Karpas-422 (cell line): ENCODE measurements at regions not wholly inside any gene's neighbourhood (a gene's known extent, or its start where the extent isn't known, plus 50 kb on each side); places are given as distances from the start of the nearest gene placed in this dataset.

Source experiments
- DNase-seq: peaks from one replicate; pipeline ENCODE4 v3.0.0-alpha.2; 2015
- H2AFZ ChIP-seq: fragments of 200-600 bp; sonication (generic); 2 replicates; pipeline ENCODE4 v1.6.1; 2014; ENCODE audit warnings: antibody characterized with exemption, low read length, mixed read lengths
- H3K27ac ChIP-seq: fragments of 200-600 bp; sonication (generic); 2 replicates; pipeline ENCODE4 v1.5.1; 2014; ENCODE audit warnings: mild to moderate bottlenecking, low read length, moderate library complexity
- H3K27me3 ChIP-seq: fragments of 200-600 bp; sonication (generic); 2 replicates; pipeline ENCODE4 v1.6.1; 2014; ENCODE audit warnings: low read length, mixed read lengths
- H3K36me3 ChIP-seq: fragments of 200-600 bp; sonication (generic); 2 replicates; pipeline ENCODE4 v1.6.1; 2014; ENCODE audit warnings: low read length, mixed read lengths; ENCODE audit not compliant: insufficient read depth
- H3K4me1 ChIP-seq: fragments of 200-600 bp; sonication (generic); 2 replicates; pipeline ENCODE4 v1.6.1; 2014; ENCODE audit warnings: mild to moderate bottlenecking, low read length, mixed read lengths
- H3K4me2 ChIP-seq: fragments of 200-600 bp; sonication (generic); 2 replicates; pipeline ENCODE4 v1.6.1; 2014; ENCODE audit warnings: low read length, low read depth, mild to moderate bottlenecking; ENCODE audit not compliant: poor library complexity, severe bottlenecking
- H3K4me3 ChIP-seq: fragments of 200-600 bp; sonication (generic); 2 replicates; pipeline ENCODE4 v1.5.1; 2014; ENCODE audit warnings: mild to moderate bottlenecking, antibody characterized with exemption, low read length, mixed read lengths
- H3K79me2 ChIP-seq: fragments of 200-600 bp; sonication (generic); 2 replicates; pipeline ENCODE4 v1.6.1; 2014; ENCODE audit warnings: mild to moderate bottlenecking, low read length, mixed read lengths
- H3K9ac ChIP-seq: fragments of 200-600 bp; sonication (generic); 2 replicates; pipeline ENCODE4 v1.6.0; 2014; ENCODE audit warnings: low read length
- H3K9me2 ChIP-seq: fragments of 200-600 bp; sonication (generic), shearing (Covaris generic); replicated peaks from 2 replicates; pipeline ENCODE4 v1.6.0; 2014; ENCODE audit warnings: mild to moderate bottlenecking, low read length, moderate library complexity; ENCODE audit not compliant: insufficient read depth
- H3K9me3 ChIP-seq: fragments of 300-700, 200-600 bp; sonication (generic); 2 replicates; pipeline ENCODE4 v1.6.1; 2014; ENCODE audit warnings: low read length, mixed read lengths
- H4K20me1 ChIP-seq: fragments of 200-600 bp; sonication (generic); 2 replicates; pipeline ENCODE4 v1.6.1; 2014; ENCODE audit warnings: mild to moderate bottlenecking, antibody characterized with exemption, low read length, low read depth; ENCODE audit not compliant: insufficient read depth

GRCh38 chr9:30744871-30745270, 1639.6 kb upstream of the ACO1 start:
- H3K9me2 ChIP-seq, result no peaks in the 10 kb centered on the region
- no peak overlapping the region for H2AFZ ChIP-seq
- H3K36me3 ChIP-seq, result no peaks in the 10 kb centered on the region
- no peak for DNase-seq
- no peak overlapping the region for H3K4me2 ChIP-seq
- H3K27ac ChIP-seq, result no peak overlapping the region
- H3K79me2 ChIP-seq, result no peaks in the 10 kb centered on the region
- H4K20me1 ChIP-seq, result no peaks in the 10 kb centered on the region
- H3K4me3 ChIP-seq, result no peak overlapping the region
- H3K4me1 ChIP-seq, result no peaks in the 10 kb centered on the region
- H3K27me3 ChIP-seq, result no peaks in the 10 kb centered on the region
- H3K9ac ChIP-seq, result no peak overlapping the region
- H3K9me3 ChIP-seq, result peaks cover 15% of the 10 kb centered on the region

GRCh38 chr9:30746589-30746988, 1637.9 kb upstream of the ACO1 start:
- H3K9me2 ChIP-seq, result no peaks in the 10 kb centered on the region
- peaks cover 20% of the 10 kb centered on the region for H3K9me3 ChIP-seq
- no peak overlapping the region for H3K4me3 ChIP-seq
- no peaks in the 10 kb centered on the region for H3K36me3 ChIP-seq
- no peak overlapping the region for H3K27ac ChIP-seq
- no peak overlapping the region for H3K9ac ChIP-seq
- H4K20me1 ChIP-seq, result no peaks in the 10 kb centered on the region
- no peak for DNase-seq
- no peaks in the 10 kb centered on the region for H3K4me1 ChIP-seq
- no peaks in the 10 kb centered on the region for H3K27me3 ChIP-seq
- H3K79me2 ChIP-seq, result no peaks in the 10 kb centered on the region
- no peak overlapping the region for H3K4me2 ChIP-seq
- H2AFZ ChIP-seq, result no peak overlapping the region

- Histone ChIP-seq H4K20me1 (no peaks in the 10 kb centered on the region), H3K9ac (no peak overlapping the region), H3K9me2 (no peaks in the 10 kb centered on the region), H2AFZ (no peak overlapping the region), H3K27ac (no peak overlapping the region), H3K27me3 (no peaks in the 10 kb centered on the region), H3K4me1 (no peaks in the 10 kb centered on the region), H3K9me3 (peaks cover 37% of the 10 kb centered on the region), H3K4me2 (no peak overlapping the region), H3K79me2 (no peaks in the 10 kb centered on the region), H3K36me3 (no peaks in the 10 kb centered on the region), H3K4me3 (no peak overlapping the region)
- DNase-seq, result no peak
These were observed 1626.7 kb upstream of the ACO1 start for GRCh38 chr9:30757723-30758122.

GRCh38 chr9:30758726-30759446, 1625.6 kb upstream of the ACO1 start:
- Histone ChIP-seq H3K27ac (no peak overlapping the region), H3K9ac (no peak overlapping the region), H3K79me2 (no peaks in the 10 kb centered on the region), H3K27me3 (no peaks in the 10 kb centered on the region), H4K20me1 (no peaks in the 10 kb centered on the region), H3K4me3 (no peak overlapping the region), H3K4me2 (no peak overlapping the region), H3K9me3 (peaks cover 37% of the 10 kb centered on the region), H3K36me3 (no peaks in the 10 kb centered on the region), H2AFZ (no peak overlapping the region), H3K9me2 (no peaks in the 10 kb centered on the region), H3K4me1 (no peaks in the 10 kb centered on the region)
- DNase-seq, result no peak

- no peaks in the 10 kb centered on the region for H3K4me1 ChIP-seq
- DNase-seq, result no peak
These were observed 1619.1 kb upstream of the ACO1 start for GRCh38 chr9:30765318-30765717.

GRCh38 chr9:30771163-30771708, 1613.2 kb upstream of the ACO1 start:
- Histone ChIP-seq H3K79me2 (no peaks in the 10 kb centered on the region), H3K27ac (no peak overlapping the region), H3K4me1 (no peaks in the 10 kb centered on the region), H3K4me2 (no peak overlapping the region), H3K9me3 (peaks cover 36% of the 10 kb centered on the region), H3K4me3 (no peak overlapping the region), H3K36me3 (no peaks in the 10 kb centered on the region), H3K27me3 (no peaks in the 10 kb centered on the region), H2AFZ (no peak overlapping the region), H3K9ac (no peak overlapping the region), H4K20me1 (no peaks in the 10 kb centered on the region), H3K9me2 (no peaks in the 10 kb centered on the region; the same call in 1 of the 2 replicates)
- DNase-seq, result no peak

More at GRCh38 chr9:30765318-30765717, 1619.1 kb upstream of the ACO1 start:
- no peaks in the 10 kb centered on the region for H3K27me3 ChIP-seq
- H3K79me2 ChIP-seq, result no peaks in the 10 kb centered on the region
- H4K20me1 ChIP-seq, result no peaks in the 10 kb centered on the region
- no peak overlapping the region for H2AFZ ChIP-seq
- H3K4me3 ChIP-seq, result no peak overlapping the region
- H3K4me2 ChIP-seq, result no peak overlapping the region
- no peak overlapping the region for H3K9ac ChIP-seq
- peaks cover 22% of the 10 kb centered on the region for H3K9me3 ChIP-seq
- no peaks in the 10 kb centered on the region for H3K36me3 ChIP-seq
- no peak overlapping the region for H3K27ac ChIP-seq
- H3K9me2 ChIP-seq, result no peaks in the 10 kb centered on the region; the same call in 1 of the 2 replicates

- no peak overlapping the region for H2AFZ ChIP-seq
- peaks cover 36% of the 10 kb centered on the region for H3K9me3 ChIP-seq
- H3K79me2 ChIP-seq, result no peaks in the 10 kb centered on the region
- H3K27me3 ChIP-seq, result no peaks in the 10 kb centered on the region
- H4K20me1 ChIP-seq, result no peaks in the 10 kb centered on the region
- no peak overlapping the region for H3K27ac ChIP-seq
- no peaks in the 10 kb centered on the region for H3K36me3 ChIP-seq
- H3K9ac ChIP-seq, result no peak overlapping the region
- no peak for DNase-seq
- no peaks in the 10 kb centered on the region; the same call in 1 of the 2 replicates for H3K9me2 ChIP-seq
- H3K4me1 ChIP-seq, result no peaks in the 10 kb centered on the region
- H3K4me2 ChIP-seq, result no peak overlapping the region
- H3K4me3 ChIP-seq, result no peak overlapping the region
These were observed 1612.7 kb upstream of the ACO1 start for GRCh38 chr9:30771760-30772159.

GRCh38 chr9:30773427-30773826, 1611.0 kb upstream of the ACO1 start:
- Histone ChIP-seq H3K9me2 (no peaks in the 10 kb centered on the region), H3K27me3 (no peaks in the 10 kb centered on the region), H3K4me3 (no peak overlapping the region), H3K9me3 (peaks cover 40% of the 10 kb centered on the region), H3K9ac (no peak overlapping the region), H3K4me1 (no peaks in the 10 kb centered on the region), H3K79me2 (no peaks in the 10 kb centered on the region), H3K4me2 (no peak overlapping the region), H4K20me1 (no peaks in the 10 kb centered on the region), H3K27ac (no peak overlapping the region), H2AFZ (no peak overlapping the region), H3K36me3 (no peaks in the 10 kb centered on the region)
- no peak for DNase-seq
